Caki2 (cell line): ENCODE measurements at regions not wholly inside any gene's neighbourhood (a gene's known extent, or its start where the extent isn't known, plus 50 kb on each side); places are given as distances from the start of the nearest gene placed in this dataset.
"Not testable (repeated sequence)": the region's sequence is repeated elsewhere in the genome, so short reads cannot be mapped to it uniquely, and the experiment has no call there.

Experiments
- DNase-seq: peaks from one replicate; pipeline ENCODE4 v3.0.0-alpha.2; 2015; ENCODE audit warnings: low read depth
- in situ Hi-C: cut with HindIII; loops from 2 replicates; pipeline ENCODE4 v1.10.0; 2016; ENCODE audit warnings: low sequenced_read_pairs, low pct_unique_long_range_greater_than_20kb, mixed read lengths

DNA sequence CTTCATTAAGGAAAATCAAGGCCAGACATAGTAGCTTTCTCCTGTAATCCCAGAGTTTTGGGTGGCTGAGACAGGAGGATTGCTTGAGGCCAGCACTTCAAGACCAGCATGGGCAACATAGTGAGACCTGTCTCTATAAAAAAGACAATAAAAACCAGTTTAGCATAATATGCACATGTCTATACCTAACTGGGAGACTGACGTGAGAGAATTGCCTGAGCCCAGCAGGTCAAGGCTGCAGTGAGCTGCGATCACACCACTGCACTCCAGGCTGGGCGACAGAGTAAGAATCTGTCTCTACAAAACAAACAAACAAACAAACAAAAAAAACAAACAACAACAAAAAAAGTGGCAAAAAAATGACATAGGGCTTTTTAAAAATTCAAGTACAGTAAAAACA, 820.8 kb downstream of the MTRR start:
- no peak for DNase-seq
- in situ Hi-C loops: no loop called here

GRCh38 chr5:8691221-8691620, 822.3 kb downstream of the MTRR start:
- in situ Hi-C loops: no loop called here
- no peak for DNase-seq

- in situ Hi-C loops: no loop called here
- no peak for DNase-seq
Observed at GRCh38 chr5:8693341-8693844, 824.4 kb downstream of the MTRR start.

DNA sequence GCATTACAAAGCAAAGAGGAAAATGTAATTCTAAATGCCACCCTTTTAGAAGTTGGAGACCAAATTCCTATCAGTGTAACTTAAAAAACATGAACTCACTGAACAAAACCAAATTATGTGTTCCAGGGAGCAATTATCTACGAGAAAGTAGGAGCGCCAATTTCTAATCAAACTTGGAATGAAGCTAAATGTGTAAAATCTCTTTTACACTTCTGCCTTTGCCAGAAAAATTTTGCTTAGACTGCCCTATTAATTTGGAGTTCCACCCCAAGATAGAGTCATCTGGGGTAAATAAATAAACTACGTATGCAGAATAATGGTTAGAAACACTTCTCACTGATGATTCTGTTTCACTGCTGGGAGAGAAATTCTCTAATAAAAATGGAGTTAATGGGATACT, 825.6 kb downstream of the MTRR start:
- in situ Hi-C loops: no loop called here
- no peak for DNase-seq

GRCh38 chr5:8695902-8696845, 827.2 kb downstream of the MTRR start:
- in situ Hi-C loops: no loop called here
- DNase-seq: no peak

- no peak for DNase-seq
- in situ Hi-C loops: no loop called here
Observed at GRCh38 chr5:8700222-8700621, 831.3 kb downstream of the MTRR start.

DNA sequence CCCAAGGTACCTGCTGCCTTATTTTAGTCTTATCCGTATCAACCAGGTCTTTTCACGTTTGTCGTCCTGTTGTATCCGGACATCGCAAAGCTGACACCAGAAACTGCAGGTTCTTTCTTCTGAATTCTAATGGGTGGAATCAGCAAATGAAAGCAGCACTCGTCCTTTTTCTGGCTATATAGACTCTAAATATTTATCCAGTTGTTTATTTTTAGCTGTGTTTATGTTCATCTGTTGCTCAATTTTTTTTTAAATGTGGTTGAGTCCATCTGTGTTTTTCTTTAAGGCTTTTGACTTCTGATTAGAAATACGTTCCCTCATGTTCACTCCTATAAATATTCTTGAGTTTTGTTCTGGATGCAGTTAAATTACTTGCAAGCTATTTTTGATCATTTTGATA, 831.7 kb downstream of the MTRR start:
- no peak for DNase-seq
- in situ Hi-C loops: no loop called here

DNA sequence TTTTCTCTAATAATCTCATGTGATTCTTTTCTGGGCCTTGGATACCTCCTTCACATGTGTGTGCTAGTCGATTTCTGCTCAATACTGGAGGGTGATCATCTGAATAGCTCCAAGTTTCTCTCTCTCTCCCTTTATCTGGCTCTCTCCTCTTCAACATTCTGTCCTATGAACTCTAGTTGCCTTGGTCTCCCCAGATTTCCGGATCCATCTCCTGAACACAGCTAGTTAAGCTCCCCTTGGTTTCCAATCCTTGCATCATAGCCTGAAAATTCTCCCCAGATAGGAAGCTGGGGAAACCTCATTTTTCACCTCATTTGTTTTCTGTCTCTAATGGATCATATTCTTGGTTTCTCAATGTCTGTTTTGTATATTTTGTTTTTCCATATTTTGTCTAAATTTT, 832.3 kb downstream of the MTRR start:
- in situ Hi-C loops: no loop called here
- DNase-seq: no peak

GRCh38 chr5:8710426-8710930, 835.4 kb downstream of the SEMA5A start:
- DNase-seq: no peak
- in situ Hi-C loops: no loop called here

DNA sequence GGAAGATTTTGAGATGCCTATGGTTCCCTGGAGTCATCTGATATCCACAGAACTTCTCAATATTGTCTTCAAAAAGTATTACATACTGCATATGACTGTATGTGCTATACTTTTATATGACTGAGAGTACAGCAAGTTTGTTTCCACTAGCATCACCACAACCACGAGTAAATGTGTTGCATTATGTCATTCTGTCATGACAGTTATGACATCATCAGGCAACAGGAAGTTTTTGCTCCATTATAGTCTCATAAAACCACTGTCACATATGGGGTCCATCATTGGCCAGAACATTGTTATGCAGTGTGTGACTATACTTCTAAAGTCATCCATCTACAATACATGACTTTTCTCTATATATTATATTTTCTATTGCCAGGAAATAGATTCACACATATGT, 831.7 kb downstream of the SEMA5A start:
- DNase-seq: no peak
- in situ Hi-C loops: no loop called here

DNA sequence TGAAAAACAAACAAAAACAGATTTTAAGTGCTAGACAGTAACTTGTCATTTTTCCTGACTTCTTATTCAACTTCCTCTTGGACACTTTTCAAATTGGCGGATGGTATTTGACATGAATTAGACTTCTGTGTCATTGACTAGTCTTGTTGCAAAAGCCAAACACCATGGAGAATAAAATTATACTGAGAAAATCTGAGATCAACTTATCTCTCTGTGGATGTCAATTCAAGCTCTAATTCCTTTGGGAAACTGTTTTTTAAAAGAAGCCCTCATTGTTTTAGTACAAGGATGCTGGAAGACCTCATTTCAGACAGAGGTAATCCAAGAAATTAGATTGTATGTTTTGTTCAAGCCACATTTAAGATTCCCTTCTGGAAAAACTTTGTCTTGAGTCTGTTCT, 831.0 kb downstream of the SEMA5A start:
- DNase-seq: no peak
- in situ Hi-C loops: no loop called here

DNA sequence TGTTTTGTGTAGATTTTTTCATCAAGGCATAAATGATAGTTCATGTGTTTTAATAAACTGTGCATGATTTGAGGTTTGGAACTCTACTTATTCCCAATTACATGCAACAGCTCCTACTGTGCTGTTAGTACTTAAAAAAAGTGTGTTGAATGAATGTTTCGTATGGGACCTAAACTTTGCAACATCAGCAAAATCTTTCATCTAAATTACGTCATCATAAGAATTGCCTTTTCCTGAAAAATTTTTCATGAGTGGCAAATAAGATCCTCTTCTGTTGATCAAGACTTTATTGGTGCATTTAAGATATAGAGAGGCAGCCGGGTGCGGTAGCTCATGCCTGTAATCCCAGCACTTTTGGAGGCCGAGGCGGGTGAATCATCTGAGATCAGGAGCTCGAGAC, 826.1 kb downstream of the SEMA5A start:
- in situ Hi-C loops: no loop called here
- DNase-seq: no peak

- in situ Hi-C loops: no loop called here
- DNase-seq: no peak
Observed at GRCh38 chr5:8720506-8720905, 825.4 kb downstream of the SEMA5A start.

DNA sequence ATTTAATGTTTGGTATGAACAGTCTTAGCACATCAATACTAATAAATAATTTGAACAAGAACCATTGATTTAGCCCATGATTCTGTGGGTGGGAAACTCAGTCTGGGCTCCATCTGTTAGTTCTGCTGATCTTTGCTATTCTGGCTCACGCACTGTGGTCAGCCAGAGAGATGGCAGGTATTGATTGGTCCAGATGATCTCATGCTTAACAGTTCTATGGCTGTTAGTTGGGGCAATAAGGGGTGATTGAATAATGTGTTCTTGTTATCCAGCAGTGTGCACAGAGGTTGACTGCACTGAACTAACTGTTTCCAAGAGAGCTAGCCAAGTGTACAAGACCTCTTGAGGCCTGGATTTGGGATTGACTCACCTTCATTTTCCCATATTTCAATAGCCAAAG, 824.3 kb downstream of the SEMA5A start:
- DNase-seq: no peak
- in situ Hi-C loops: no loop called here

DNA sequence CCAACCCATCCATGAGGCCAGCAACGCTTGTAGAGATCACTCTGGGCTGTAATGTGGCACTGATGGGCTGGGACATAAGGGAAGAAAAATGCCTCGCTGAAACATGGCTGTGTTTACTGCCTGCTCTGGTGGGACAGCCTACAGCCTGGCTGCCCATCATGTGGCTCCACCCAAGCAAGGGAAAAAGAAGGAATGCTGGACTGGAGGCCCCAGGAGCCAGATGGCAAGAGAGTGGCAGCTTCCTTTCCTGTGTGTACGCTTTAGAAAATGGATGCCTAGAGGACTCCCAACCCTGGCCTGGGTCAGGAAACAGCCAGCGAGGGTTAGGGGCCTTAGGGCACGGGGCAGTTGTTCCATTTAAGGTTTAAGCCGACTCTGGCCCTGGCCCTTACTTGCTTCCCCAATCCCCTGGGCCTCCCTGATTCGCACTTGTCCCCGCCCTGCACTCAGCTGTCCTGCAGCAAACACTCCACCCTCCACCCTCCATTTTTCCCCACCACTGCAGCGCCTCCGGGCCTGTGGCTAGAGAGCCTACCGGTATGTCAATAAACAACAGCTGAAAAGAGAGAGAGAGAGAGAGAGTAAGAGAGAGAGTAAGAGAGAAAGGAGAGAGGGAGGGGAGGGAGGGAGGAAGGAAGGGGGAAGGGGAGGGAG, 819.4 kb downstream of the SEMA5A start:
- in situ Hi-C loops: no loop called here

DNA sequence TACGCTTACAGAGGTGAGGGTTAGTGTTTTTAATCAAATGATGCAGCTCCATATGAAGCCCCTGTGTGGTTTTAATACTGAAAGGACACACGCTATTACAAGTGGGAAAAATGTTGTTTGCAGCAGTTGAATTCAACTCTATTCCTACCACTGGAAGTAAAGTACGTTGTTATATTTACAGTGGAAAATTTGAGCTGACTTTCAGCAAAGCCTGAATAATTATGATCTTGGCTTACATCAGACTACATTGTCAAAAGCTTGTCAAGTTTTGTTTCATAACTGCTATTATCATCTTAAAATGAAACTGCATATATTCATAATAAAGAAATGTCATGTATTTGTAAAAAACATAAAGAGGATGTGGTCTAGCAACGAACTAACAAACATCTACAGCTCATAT, 818.5 kb downstream of the SEMA5A start:
- in situ Hi-C loops: no loop called here
- DNase-seq: no peak

More for the DNA sequence above, 819.4 kb downstream of the SEMA5A start:
- no peak for DNase-seq

GRCh38 chr5:8729437-8729836, 816.4 kb downstream of the SEMA5A start:
- in situ Hi-C loops: no loop called here
- no peak for DNase-seq

DNA sequence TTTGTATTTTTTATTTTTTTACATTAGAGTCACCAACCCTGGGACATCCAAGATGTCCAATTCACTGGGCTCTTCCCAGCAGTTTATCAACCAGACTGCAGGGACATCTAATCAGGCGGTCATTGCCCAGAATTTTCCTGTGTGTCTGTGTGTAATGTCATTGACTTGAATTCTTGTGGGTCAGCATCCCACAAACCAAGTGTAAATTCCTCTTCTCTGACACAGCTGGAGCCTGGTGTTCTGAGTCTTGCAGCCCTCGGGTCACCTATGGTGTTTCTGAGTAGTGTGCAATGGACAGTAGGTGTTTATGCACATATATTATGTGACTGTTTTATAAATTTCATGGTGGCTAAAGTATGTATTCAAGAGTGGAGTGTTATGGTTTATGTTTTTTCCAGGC, 815.7 kb downstream of the SEMA5A start:
- in situ Hi-C loops: no loop called here
- no peak for DNase-seq

DNA sequence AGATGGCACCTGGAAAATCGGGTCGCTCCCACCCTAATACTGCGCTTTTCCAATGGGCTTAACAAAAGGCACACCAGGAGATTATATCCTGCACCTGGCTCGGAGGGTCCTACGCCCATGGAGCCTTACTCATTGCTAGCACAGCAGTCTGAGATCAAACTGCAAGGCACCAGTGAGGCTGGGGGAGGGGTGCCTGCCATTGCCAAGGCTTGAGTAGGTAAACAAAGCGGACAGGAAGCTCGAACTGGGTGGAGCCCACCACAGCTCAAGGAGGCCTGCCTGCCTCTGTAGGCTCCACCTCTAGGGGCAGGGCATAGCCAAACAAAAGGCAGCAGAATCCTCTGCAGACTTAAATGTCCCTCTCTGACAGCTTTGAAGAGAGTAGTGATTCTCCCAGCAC, 814.8 kb downstream of the SEMA5A start:
- in situ Hi-C loops, DNase-seq: not testable (repeated sequence)
